HCT116 (cell line): ENCODE measurements at regions not wholly inside any gene's neighbourhood (a gene's known extent, or its start where the extent isn't known, plus 50 kb on each side); places are given as distances from the start of the nearest gene placed in this dataset.

Experiments
- ATAC-seq: fragments of 200-7000 bp; cut with Tn5 transposase; 2 replicates; pipeline ENCODE4 v1.9.1; 2020; ENCODE audit warnings: mild to moderate bottlenecking, moderate library complexity
- BruUV-seq: library from RNA; stranded (reverse); fragments of 400-500 nt; replicated peaks from 2 replicates; lab custom pipeline; 2021; lab: Mats Ljungman, UMichigan
- CTCF ChIA-PET: fragments of 300-600 bp; sonication (Branson Sonifier 250); formaldehyde crosslinking; loops from one replicate; lab custom pipeline; 2021; ENCODE audit warnings: antibody characterized with exemption; lab: Charles Lee
- POLR2A ChIA-PET: fragments of 300-600, 350-600 bp; sonication (Branson Sonifier 250); formaldehyde crosslinking; loops from one replicate; lab custom pipeline; 2021; ENCODE audit warnings: antibody characterized with exemption; lab: Charles Lee
- RAD21 ChIA-PET, 2 experiments: fragments of 300-600 bp; sonication (Branson Sonifier 250); formaldehyde crosslinking; loops; one replicate each; lab custom pipeline; 2023; ENCODE audit warnings: low total read pairs in 2 of 2; ENCODE audit not compliant: uncharacterized antibody in 2 of 2, unreplicated experiment in 2 of 2, low non-redundant PET in 1 of 2; lab: Charles Lee
- DNase-seq: peaks from one replicate; pipeline ENCODE4 v3.0.0-alpha.2; 2010; ENCODE audit warnings: low read depth, low spot score
- H2AFZ ChIP-seq: fragments of 200-600 bp; shearing (Covaris generic), sonication (generic); 2 replicates; pipeline ENCODE4 v1.6.1; 2017; ENCODE audit warnings: low read depth, mixed run types, mixed read lengths, antibody characterized with exemption, low read length; ENCODE audit not compliant: poor library complexity, severe bottlenecking
- H3K27ac ChIP-seq: 2 replicates; pipeline ENCODE4 v1.5.1; 2012; ENCODE audit warnings: low read depth, low read length
- H3K27me3 ChIP-seq: fragments of 200-600 bp; sonication (generic); 2 replicates; pipeline ENCODE4 v1.6.1; 2016; ENCODE audit warnings: mixed run types, low read length, mixed read lengths; ENCODE audit not compliant: insufficient read depth
- H3K36me3 ChIP-seq, 2 experiments: fragments of 200-500 bp in 1 of 2; fragments of 200-600 bp in 1 of 2; sonication (Bioruptor generic) in 1 of 2; sonication (generic) in 1 of 2; 2 replicates each; pipeline versions ENCODE4 v1.5.1 to v1.6.1; 2014 to 2016; ENCODE audit warnings: low read length in 2 of 2, inconsistent platforms in 1 of 2, mixed read lengths in 1 of 2, mixed run types in 1 of 2; ENCODE audit not compliant: insufficient read depth in 2 of 2, control insufficient read depth in 1 of 2
- H3K4me1 ChIP-seq, 2 experiments: fragments of 200-600 bp in 1 of 2; sonication (generic) in 1 of 2; 2 replicates each; pipeline versions ENCODE4 v1.5.1 to v1.6.1; 2012 to 2017; ENCODE audit warnings: low read length in 2 of 2, inconsistent platforms in 1 of 2, mild to moderate bottlenecking in 1 of 2, mixed read lengths in 1 of 2, mixed run types in 1 of 2, moderate library complexity in 1 of 2; ENCODE audit not compliant: insufficient read depth in 2 of 2, control insufficient read depth in 1 of 2
- H3K4me2 ChIP-seq: fragments of 200-600 bp; sonication (generic); 2 replicates; pipeline ENCODE4 v1.6.1; 2017; ENCODE audit warnings: mixed run types, low read length, mixed read lengths
- H3K4me3 ChIP-seq, 2 experiments: fragments of 200-600 bp in 1 of 2; sonication (generic) in 1 of 2; replicated peaks in 1 of 2; 2 replicates each; pipeline ENCODE4 v1.5.1; 2011 to 2016; ENCODE audit warnings: low read length in 2 of 2, control low read depth in 1 of 2, low read depth in 1 of 2, mild to moderate bottlenecking in 1 of 2, mixed read lengths in 1 of 2, mixed run types in 1 of 2
- H3K79me2 ChIP-seq: fragments of 200-600 bp; sonication (generic); 2 replicates; pipeline ENCODE4 v1.6.1; 2017; ENCODE audit warnings: mild to moderate bottlenecking, mixed run types, low read length, moderate library complexity, mixed read lengths; ENCODE audit not compliant: insufficient read depth
- H3K9ac ChIP-seq: fragments of 200-600 bp; sonication (generic); 2 replicates; pipeline ENCODE4 v1.6.1; 2016; ENCODE audit warnings: low read length, mixed read lengths
- H3K9me2 ChIP-seq: fragments of 200-600 bp; sonication (generic), shearing (Covaris generic); 2 replicates; pipeline ENCODE4 v1.6.1; 2017; ENCODE audit warnings: mixed run types, mild to moderate bottlenecking, moderate library complexity; ENCODE audit not compliant: insufficient read depth
- H3K9me3 ChIP-seq, 2 experiments: fragments of 200-500 bp in 1 of 2; fragments of 200-600 bp in 1 of 2; sonication (Bioruptor generic) in 1 of 2; sonication (generic) in 1 of 2; 2 replicates each; pipeline ENCODE4 v1.6.1; 2014 to 2017; ENCODE audit warnings: low read length in 2 of 2, mixed read lengths in 2 of 2, inconsistent platforms in 1 of 2, low read depth in 1 of 2, mild to moderate bottlenecking in 1 of 2, mixed run types in 1 of 2, moderate library complexity in 1 of 2; ENCODE audit not compliant: control insufficient read depth in 1 of 2, insufficient read depth in 1 of 2
- H4K20me1 ChIP-seq: fragments of 200-600 bp; sonication (generic), shearing (Covaris generic); 2 replicates; pipeline ENCODE4 v1.6.1; 2017; ENCODE audit warnings: mixed run types, mild to moderate bottlenecking, moderate library complexity; ENCODE audit not compliant: insufficient read depth
- CEBPB ChIP-seq: IDR thresholded peaks from 2 replicates; pipeline ENCODE4 v1.6.1; 2012; ENCODE audit warnings: low read depth
- EZH2 ChIP-seq: fragments of 200-600 bp; sonication (generic); IDR thresholded peaks from 2 replicates; pipeline ENCODE4 v1.6.1; 2017; ENCODE audit warnings: antibody characterized with exemption, mixed run types
- EZH2phosphoT487 ChIP-seq: fragments of 200-600 bp; IDR thresholded peaks from 2 replicates; pipeline ENCODE4 v1.6.1; 2018; ENCODE audit warnings: antibody characterized with exemption, borderline replicate concordance
- FOSL1 ChIP-seq: IDR thresholded peaks from 2 replicates; pipeline ENCODE4 v1.6.1; 2012; ENCODE audit warnings: low read depth
- POLR2A ChIP-seq: IDR thresholded peaks from 2 replicates; pipeline ENCODE4 v1.7.0; 2011; ENCODE audit warnings: borderline replicate concordance; ENCODE audit not compliant: insufficient read depth, insufficient read length; ENCODE audit errors: extremely low read depth
- REST ChIP-seq: IDR thresholded peaks from 2 replicates; pipeline ENCODE4 v1.6.1; 2012; ENCODE audit warnings: low read depth
- SIN3A ChIP-seq: IDR thresholded peaks from 2 replicates; pipeline ENCODE4 v1.6.1; 2012; ENCODE audit warnings: low read depth
- SRF ChIP-seq: IDR thresholded peaks from 2 replicates; pipeline ENCODE4 v1.6.1; 2012; ENCODE audit warnings: low read depth
- TCF7L2 ChIP-seq: IDR thresholded peaks from 2 replicates; pipeline ENCODE4 v1.7.0; 2011; ENCODE audit warnings: borderline replicate concordance, inconsistent platforms; ENCODE audit not compliant: insufficient read depth, insufficient read length; ENCODE audit errors: extremely low read depth
- ZNF274 ChIP-seq: fragments of 200-500 bp; sonication (Bioruptor generic); IDR thresholded peaks from 2 replicates; pipeline ENCODE4 v1.6.1; 2014; ENCODE audit warnings: mild to moderate bottlenecking, low read depth, low read length, inconsistent platforms
- intact Hi-C: fragments of 100-400 bp; cut with micrococcal nuclease; formaldehyde crosslinking; loops from 2 replicates; pipeline ENCODE4 v1.10.0; 2022
- TF ChIP-seq, protein P1 (sequence below), 3 experiments: fragments of 200-600 bp in 1 of 3; sonication (generic) in 1 of 3; IDR thresholded peaks in 2 of 3; conservative IDR thresholded peaks in 1 of 3; 2 replicates each; pipeline ENCODE4 v1.5.1; 2012 to 2017; ENCODE audit warnings: low read depth in 2 of 3, low read length in 2 of 3, antibody characterized with exemption in 1 of 3, borderline replicate concordance in 1 of 3, control low read depth in 1 of 3, mild to moderate bottlenecking in 1 of 3, mixed read lengths in 1 of 3, mixed run types in 1 of 3, moderate library complexity in 1 of 3; ENCODE audit not compliant: insufficient read depth in 1 of 3
- TF ChIP-seq, protein P2 (sequence below): IDR thresholded peaks from 2 replicates; pipeline ENCODE4 v1.6.1; 2012

DNA sequence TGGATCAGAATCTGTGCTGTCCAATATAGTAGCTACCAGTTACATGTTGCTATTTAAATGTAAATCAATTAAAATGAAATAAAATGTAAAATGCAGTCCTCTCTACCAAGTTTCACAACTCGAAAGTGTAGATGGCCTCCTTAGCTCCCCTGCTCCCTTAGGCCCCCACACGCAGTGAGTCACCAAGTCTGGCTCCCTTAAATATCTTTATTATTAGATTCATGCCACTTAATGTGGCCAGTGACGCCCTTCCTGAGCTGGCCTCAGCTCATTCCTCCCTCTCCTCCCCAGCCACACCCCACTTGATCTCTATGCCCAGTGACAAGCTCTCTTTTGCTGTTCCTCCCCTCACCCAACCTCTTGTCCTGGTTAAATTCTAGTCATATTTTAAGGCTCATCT lies 88.4 kb upstream of the DNAH5 start (continued):
- TF ChIP-seq, protein P1, sequence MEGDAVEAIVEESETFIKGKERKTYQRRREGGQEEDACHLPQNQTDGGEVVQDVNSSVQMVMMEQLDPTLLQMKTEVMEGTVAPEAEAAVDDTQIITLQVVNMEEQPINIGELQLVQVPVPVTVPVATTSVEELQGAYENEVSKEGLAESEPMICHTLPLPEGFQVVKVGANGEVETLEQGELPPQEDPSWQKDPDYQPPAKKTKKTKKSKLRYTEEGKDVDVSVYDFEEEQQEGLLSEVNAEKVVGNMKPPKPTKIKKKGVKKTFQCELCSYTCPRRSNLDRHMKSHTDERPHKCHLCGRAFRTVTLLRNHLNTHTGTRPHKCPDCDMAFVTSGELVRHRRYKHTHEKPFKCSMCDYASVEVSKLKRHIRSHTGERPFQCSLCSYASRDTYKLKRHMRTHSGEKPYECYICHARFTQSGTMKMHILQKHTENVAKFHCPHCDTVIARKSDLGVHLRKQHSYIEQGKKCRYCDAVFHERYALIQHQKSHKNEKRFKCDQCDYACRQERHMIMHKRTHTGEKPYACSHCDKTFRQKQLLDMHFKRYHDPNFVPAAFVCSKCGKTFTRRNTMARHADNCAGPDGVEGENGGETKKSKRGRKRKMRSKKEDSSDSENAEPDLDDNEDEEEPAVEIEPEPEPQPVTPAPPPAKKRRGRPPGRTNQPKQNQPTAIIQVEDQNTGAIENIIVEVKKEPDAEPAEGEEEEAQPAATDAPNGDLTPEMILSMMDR (IDR thresholded peaks at IDR 0.05 in 2 of 3, conservative IDR thresholded peaks at IDR 0.05 in 1 of 3; ENCODE audit: borderline replicate concordance in 1 of 3, insufficient read depth in 1 of 3, low read depth in 2 of 3, low read length in 2 of 3) = no peak
- no peak for TF ChIP-seq EZH2
- TF ChIP-seq, all 23 proteins: peak for 7

DNA sequence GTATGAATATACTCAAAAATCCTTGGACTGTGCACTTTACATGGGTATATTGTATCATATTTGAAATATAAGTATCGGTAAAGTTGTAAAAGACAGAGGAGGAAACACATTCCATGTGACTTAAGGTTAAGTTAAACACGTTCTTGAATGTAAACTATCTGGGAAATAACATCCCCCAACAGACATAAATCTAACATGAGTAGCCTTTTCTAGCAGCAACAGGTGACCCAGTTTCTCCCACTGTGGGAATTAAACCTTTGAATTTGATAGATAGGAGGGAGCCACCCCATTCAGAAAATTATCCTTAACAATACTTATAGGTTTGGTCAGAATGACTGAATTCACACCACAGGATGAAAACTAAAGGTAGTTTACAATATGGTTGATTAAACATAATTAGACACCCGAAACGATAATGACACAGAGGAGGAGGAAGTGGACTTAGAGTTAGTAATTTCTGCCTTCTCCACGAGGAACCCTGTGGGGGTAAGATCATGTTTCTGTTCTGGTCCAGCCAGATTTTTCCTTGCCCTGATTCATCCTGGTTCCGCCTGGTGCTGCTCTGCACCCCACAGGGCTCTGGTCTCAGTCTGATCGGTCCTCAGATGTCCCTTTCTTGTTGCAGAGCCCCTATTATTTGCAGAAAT lies 84.6 kb upstream of the DNAH5 start:
- POLR2A ChIA-PET = no interaction called here
- intact Hi-C loops = no loop called here
- ATAC-seq = no peak

More for the DNA sequence above, 84.6 kb upstream of the DNAH5 start:
- ChIA-PET CTCF (no interaction called here), RAD21 (no interaction called here)
- no peaks in the 10 kb centered on the region for H3K9me3 ChIP-seq
- peaks cover 10 to 27% of the 10 kb centered on the region in 2 experiments for H3K4me1 ChIP-seq
- TF ChIP-seq POLR2A = no peak
- TF ChIP-seq REST = no peak
- TF ChIP-seq, protein P2, sequence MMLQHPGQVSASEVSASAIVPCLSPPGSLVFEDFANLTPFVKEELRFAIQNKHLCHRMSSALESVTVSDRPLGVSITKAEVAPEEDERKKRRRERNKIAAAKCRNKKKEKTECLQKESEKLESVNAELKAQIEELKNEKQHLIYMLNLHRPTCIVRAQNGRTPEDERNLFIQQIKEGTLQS = no peak
- TF ChIP-seq EZH2 = no peak
- no peak for TF ChIP-seq SRF
- no peak for TF ChIP-seq ZNF274
- no peak for TF ChIP-seq TCF7L2
- no peak for TF ChIP-seq EZH2phosphoT487
- no peak for TF ChIP-seq FOSL1
- TF ChIP-seq SIN3A = no peak
- no peak for TF ChIP-seq CEBPB
- no peaks in the 10 kb centered on the region for H4K20me1 ChIP-seq
- H3K36me3 ChIP-seq = no peaks in the 10 kb centered on the region
- H3K27me3 ChIP-seq = no peaks in the 10 kb centered on the region
- H3K4me2 ChIP-seq = no peak overlapping the region
- no peak overlapping the region for H3K4me3 ChIP-seq
- DNase-seq = no peak
- no peak overlapping the region for H3K27ac ChIP-seq
- H3K9ac ChIP-seq = no peak overlapping the region
- BruUV-seq = no TSS peak
- peak overlapping the region; percentile 60 for H2AFZ ChIP-seq
- no peaks in the 10 kb centered on the region for H3K79me2 ChIP-seq
- H3K9me2 ChIP-seq = no peaks in the 10 kb centered on the region
